ENCODE measurements at regions not wholly inside any gene's neighbourhood (a gene's known extent, or its start where the extent isn't known, plus 50 kb on each side); places are given as distances from the start of the nearest gene placed in this dataset.

DNA sequence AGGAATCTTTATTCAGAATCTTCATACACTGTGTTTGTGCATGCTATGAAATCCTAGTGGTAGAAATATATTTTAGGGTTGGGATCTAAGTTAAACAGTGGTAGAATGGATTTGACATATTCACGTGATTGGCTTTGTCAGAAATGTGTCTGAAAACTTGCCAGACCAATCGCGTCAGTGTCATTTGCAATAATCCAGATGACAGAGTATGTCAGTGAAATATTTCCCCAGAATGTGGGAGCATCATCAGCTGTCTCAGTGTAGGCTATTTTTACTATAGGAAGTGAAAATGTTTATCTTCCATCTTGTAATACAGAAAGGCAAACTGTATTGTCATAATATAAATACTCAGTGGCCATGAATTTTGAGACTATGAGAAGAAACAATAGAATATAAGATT, 220.6 kb upstream of the EDIL3 start:
- H3K36me3 ChIP-seq = no peaks in the 10 kb centered on the region
- H3K4me1 ChIP-seq (ENCODE audit: control insufficient read depth in 1 of 2, insufficient read depth in 1 of 2, low read depth in 1 of 2, low read length in 1 of 2) = no peaks in the 10 kb centered on the region
- H3K27ac ChIP-seq = no peak overlapping the region
- H3K27me3 ChIP-seq = no peaks in the 10 kb centered on the region
- TF ChIP-seq, protein P1, sequence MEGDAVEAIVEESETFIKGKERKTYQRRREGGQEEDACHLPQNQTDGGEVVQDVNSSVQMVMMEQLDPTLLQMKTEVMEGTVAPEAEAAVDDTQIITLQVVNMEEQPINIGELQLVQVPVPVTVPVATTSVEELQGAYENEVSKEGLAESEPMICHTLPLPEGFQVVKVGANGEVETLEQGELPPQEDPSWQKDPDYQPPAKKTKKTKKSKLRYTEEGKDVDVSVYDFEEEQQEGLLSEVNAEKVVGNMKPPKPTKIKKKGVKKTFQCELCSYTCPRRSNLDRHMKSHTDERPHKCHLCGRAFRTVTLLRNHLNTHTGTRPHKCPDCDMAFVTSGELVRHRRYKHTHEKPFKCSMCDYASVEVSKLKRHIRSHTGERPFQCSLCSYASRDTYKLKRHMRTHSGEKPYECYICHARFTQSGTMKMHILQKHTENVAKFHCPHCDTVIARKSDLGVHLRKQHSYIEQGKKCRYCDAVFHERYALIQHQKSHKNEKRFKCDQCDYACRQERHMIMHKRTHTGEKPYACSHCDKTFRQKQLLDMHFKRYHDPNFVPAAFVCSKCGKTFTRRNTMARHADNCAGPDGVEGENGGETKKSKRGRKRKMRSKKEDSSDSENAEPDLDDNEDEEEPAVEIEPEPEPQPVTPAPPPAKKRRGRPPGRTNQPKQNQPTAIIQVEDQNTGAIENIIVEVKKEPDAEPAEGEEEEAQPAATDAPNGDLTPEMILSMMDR (IDR thresholded peaks at IDR 0.05) = no peak
- H3K9me3 ChIP-seq = no peaks in the 10 kb centered on the region
- H3K4me3 ChIP-seq (ENCODE audit: low read depth in 1 of 2, low read length in 1 of 2) = no peak overlapping the region

DNA sequence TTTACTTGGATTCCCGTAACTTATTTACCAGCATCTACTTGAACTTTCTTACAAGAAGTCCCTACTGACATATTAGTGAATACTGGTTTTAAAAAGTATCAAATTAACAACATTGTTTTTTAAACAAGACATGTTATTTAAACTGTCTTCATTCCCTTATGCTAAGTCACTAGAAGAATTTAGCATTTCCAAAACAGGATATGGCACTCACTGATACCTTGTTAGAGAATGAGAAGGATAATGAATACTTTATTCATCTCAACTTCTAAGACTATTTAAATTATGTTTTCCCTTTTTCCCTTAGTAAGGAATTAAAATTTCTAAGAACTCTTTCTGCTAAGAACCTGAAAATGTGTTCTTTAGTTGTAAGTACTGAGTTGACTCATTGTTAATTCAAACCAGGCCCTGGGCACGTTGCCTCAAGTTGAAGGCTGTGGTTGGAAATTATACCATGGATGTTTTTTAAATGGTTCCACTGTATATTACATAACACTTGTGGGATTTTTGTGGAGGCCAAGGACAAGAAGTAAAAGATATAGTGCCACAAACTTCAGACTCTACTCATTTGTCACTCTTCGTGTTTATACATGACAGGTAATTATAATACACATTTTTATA, 219.0 kb upstream of the EDIL3 start:
- H3K9me3 ChIP-seq = no peaks in the 10 kb centered on the region
- no peaks in the 10 kb centered on the region for H3K4me1 ChIP-seq (ENCODE audit: control insufficient read depth in 1 of 2, insufficient read depth in 1 of 2, low read depth in 1 of 2, low read length in 1 of 2)
- TF ChIP-seq, protein P1 (IDR thresholded peaks at IDR 0.05) = no peak
- H3K27ac ChIP-seq = no peak overlapping the region
- no peak overlapping the region for H3K4me3 ChIP-seq (ENCODE audit: low read depth in 1 of 2, low read length in 1 of 2)
- no peaks in the 10 kb centered on the region for H3K27me3 ChIP-seq
- no peaks in the 10 kb centered on the region for H3K36me3 ChIP-seq

DNA sequence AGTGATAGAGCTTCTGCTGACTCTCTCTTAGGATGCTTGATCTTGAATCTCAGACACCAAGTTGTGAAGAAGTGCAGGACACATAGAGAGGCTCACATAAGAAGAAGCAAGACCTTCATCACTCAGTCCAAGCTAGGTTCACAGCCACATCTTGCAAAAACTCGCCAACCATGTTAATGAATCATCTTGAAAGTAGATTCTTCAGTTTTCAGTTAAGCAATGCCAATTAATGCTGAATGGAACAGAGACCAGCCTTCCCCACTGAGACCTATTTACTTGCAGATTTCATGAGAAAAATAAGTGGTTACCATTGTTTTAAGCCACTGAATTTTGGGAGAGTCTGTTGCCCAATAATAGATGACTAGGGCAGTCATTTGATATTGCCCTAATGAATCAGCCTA, 217.7 kb upstream of the EDIL3 start:
- no peaks in the 10 kb centered on the region for H3K9me3 ChIP-seq
- TF ChIP-seq, protein P1 (IDR thresholded peaks at IDR 0.05) = no peak
- H3K4me3 ChIP-seq (ENCODE audit: low read depth in 1 of 2, low read length in 1 of 2) = no peak overlapping the region
- H3K27ac ChIP-seq = no peak overlapping the region
- H3K27me3 ChIP-seq = no peaks in the 10 kb centered on the region
- no peaks in the 10 kb centered on the region for H3K36me3 ChIP-seq
- H3K4me1 ChIP-seq (ENCODE audit: control insufficient read depth in 1 of 2, insufficient read depth in 1 of 2, low read depth in 1 of 2, low read length in 1 of 2) = no peaks in the 10 kb centered on the region

DNA sequence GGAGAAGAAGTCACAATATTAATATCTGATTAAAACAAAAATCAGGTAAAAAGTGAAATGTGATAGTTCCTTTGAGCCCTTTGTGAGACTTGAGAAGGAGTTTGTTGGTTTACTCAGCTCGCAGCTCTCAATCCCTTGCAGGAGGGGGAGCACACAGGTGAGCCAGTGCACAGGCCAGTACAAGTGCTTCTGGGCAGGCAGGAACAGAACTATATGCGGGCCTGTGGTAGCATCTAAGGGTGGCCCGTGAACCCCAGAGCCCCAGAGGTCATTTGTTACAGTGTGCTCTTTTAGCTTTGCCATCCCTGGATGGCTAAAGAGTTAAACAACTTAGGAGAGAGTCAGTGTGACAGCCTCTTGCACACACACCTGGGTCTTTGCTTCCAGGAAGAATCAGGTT, 215.3 kb upstream of the EDIL3 start:
- TF ChIP-seq, protein P1 (IDR thresholded peaks at IDR 0.05) = no peak
- H3K36me3 ChIP-seq = no peaks in the 10 kb centered on the region
- H3K4me1 ChIP-seq (ENCODE audit: control insufficient read depth in 1 of 2, insufficient read depth in 1 of 2, low read depth in 1 of 2, low read length in 1 of 2) = no peaks in the 10 kb centered on the region
- no peak overlapping the region for H3K4me3 ChIP-seq (ENCODE audit: low read depth in 1 of 2, low read length in 1 of 2)
- no peaks in the 10 kb centered on the region for H3K27me3 ChIP-seq
- H3K27ac ChIP-seq = no peak overlapping the region
- H3K9me3 ChIP-seq = no peaks in the 10 kb centered on the region

DNA sequence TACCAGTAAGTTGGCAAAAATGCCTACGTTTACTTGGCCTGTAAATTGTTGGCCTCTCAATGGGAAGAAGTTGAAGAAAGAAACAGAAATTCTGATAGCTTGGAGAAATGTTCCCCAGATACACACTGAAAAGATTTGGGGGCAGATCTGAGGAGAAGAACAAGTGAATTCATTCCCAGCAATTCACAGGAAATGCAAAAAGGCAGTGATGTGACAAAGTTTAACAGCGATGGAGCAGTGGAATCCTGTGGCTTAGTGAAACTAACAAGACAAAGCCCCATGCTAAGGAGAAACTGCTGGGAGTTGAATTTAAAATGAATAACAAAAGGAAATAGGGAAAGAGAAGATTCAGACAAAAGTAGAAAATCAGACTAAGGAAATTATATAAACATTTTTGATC, 213.2 kb upstream of the EDIL3 start:
- Histone ChIP-seq H3K27ac (no peak overlapping the region), H3K4me1 (ENCODE audit: control insufficient read depth in 1 of 2, insufficient read depth in 1 of 2, low read depth in 1 of 2, low read length in 1 of 2) (no peaks in the 10 kb centered on the region), H3K4me3 (ENCODE audit: low read depth in 1 of 2, low read length in 1 of 2) (no peak overlapping the region), H3K27me3 (no peaks in the 10 kb centered on the region), H3K9me3 (no peaks in the 10 kb centered on the region), H3K36me3 (no peaks in the 10 kb centered on the region)
- TF ChIP-seq, protein P1 (IDR thresholded peaks at IDR 0.05) = no peak

DNA sequence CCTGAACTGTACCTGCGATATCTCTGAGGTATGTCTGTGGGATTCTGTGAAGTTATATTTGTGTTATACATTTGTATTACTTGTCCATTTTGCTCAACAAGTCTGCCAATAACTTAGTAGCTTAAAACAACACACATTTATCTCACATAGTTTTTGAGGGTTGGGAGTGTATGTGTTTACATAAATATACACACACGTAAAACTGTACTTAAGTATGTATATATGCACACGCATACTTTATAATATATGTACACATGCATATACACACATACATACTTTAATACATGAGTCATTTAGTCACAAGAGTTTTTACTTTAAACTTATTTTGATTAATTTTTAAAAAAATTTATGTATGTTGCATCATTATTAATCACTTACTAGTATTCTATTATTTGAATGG, 205.9 kb upstream of the EDIL3 start:
- Histone ChIP-seq H3K27me3 (no peaks in the 10 kb centered on the region), H3K9me3 (no peaks in the 10 kb centered on the region), H3K4me3 (ENCODE audit: low read depth in 1 of 2, low read length in 1 of 2) (no peak overlapping the region), H3K27ac (no peak overlapping the region), H3K36me3 (no peaks in the 10 kb centered on the region), H3K4me1 (ENCODE audit: control insufficient read depth in 1 of 2, insufficient read depth in 1 of 2, low read depth in 1 of 2, low read length in 1 of 2) (no peaks in the 10 kb centered on the region)
- TF ChIP-seq, protein P1 (IDR thresholded peaks at IDR 0.05) = no peak

Data from neutrophil (primary cell).